ENCODE measurements at regions not wholly inside any gene's neighbourhood (a gene's known extent, or its start where the extent isn't known, plus 50 kb on each side); places are given as distances from the start of the nearest gene placed in this dataset.
"Not testable (repeated sequence)": the region's sequence is repeated elsewhere in the genome, so short reads cannot be mapped to it uniquely, and the experiment has no call there.

GRCh38 chr17:27944546-27945332 is 51.6 kb upstream of the LYRM9 start:
- no peak for TF ChIP-seq CTCF (IDR thresholded peaks at IDR 0.05)
- H3K27me3 ChIP-seq = no peaks in the 10 kb centered on the region
- H3K36me3 ChIP-seq = no peaks in the 10 kb centered on the region
- no peak for DNase-seq (ENCODE audit: low spot score)
- H3K4me3 ChIP-seq = no peak overlapping the region
- H3K4me1 ChIP-seq = no peaks in the 10 kb centered on the region
- H3K9me3 ChIP-seq = no peaks in the 10 kb centered on the region
- H3K27ac ChIP-seq = no peak overlapping the region

GRCh38 chr17:27945333-27945616 is 52.1 kb upstream of the LYRM9 start:
- TF ChIP-seq CTCF (IDR thresholded peaks at IDR 0.05) = no peak
- no peak for DNase-seq (ENCODE audit: low spot score)

GRCh38 chr17:27945953-27946352 is 52.8 kb upstream of the LYRM9 start:
- TF ChIP-seq CTCF (IDR thresholded peaks at IDR 0.05) = no peak
- H3K4me1 ChIP-seq = no peaks in the 10 kb centered on the region
- no peaks in the 10 kb centered on the region for H3K36me3 ChIP-seq
- H3K27me3 ChIP-seq = no peaks in the 10 kb centered on the region
- no peak for DNase-seq (ENCODE audit: low spot score)
- no peak overlapping the region for H3K27ac ChIP-seq
- no peak overlapping the region for H3K4me3 ChIP-seq
- H3K9me3 ChIP-seq = no peaks in the 10 kb centered on the region

More at GRCh38 chr17:27945333-27945616, 52.1 kb upstream of the LYRM9 start:
- no peak overlapping the region for H3K4me3 ChIP-seq
- no peaks in the 10 kb centered on the region for H3K9me3 ChIP-seq
- no peaks in the 10 kb centered on the region for H3K27me3 ChIP-seq
- no peak overlapping the region for H3K27ac ChIP-seq
- no peaks in the 10 kb centered on the region for H3K36me3 ChIP-seq
- H3K4me1 ChIP-seq = no peaks in the 10 kb centered on the region

- H3K36me3 ChIP-seq = no peaks in the 10 kb centered on the region
- H3K4me1 ChIP-seq = no peaks in the 10 kb centered on the region
- no peak overlapping the region for H3K27ac ChIP-seq
- TF ChIP-seq CTCF (IDR thresholded peaks at IDR 0.05) = no peak
- H3K9me3 ChIP-seq = no peaks in the 10 kb centered on the region
- no peak overlapping the region for H3K4me3 ChIP-seq
- DNase-seq (ENCODE audit: low spot score) = no peak
- no peaks in the 10 kb centered on the region for H3K27me3 ChIP-seq
Observed at GRCh38 chr17:27946513-27946912, 53.3 kb upstream of the LYRM9 start.

- DNase-seq (ENCODE audit: low spot score) = no peak
- no peaks in the 10 kb centered on the region for H3K4me1 ChIP-seq
- no peak for TF ChIP-seq CTCF (IDR thresholded peaks at IDR 0.05)
- no peaks in the 10 kb centered on the region for H3K36me3 ChIP-seq
- no peaks in the 10 kb centered on the region for H3K9me3 ChIP-seq
- no peak overlapping the region for H3K27ac ChIP-seq
- H3K27me3 ChIP-seq = no peaks in the 10 kb centered on the region
- no peak overlapping the region for H3K4me3 ChIP-seq
Observed at GRCh38 chr17:27947005-27947406, 53.8 kb upstream of the LYRM9 start.

GRCh38 chr17:27949304-27949703 is 56.1 kb upstream of the LYRM9 start:
- H3K36me3 ChIP-seq = no peaks in the 10 kb centered on the region
- no peak for TF ChIP-seq CTCF (IDR thresholded peaks at IDR 0.05)
- H3K4me1 ChIP-seq = no peaks in the 10 kb centered on the region
- H3K9me3 ChIP-seq = no peaks in the 10 kb centered on the region
- DNase-seq (ENCODE audit: low spot score) = no peak
- no peak overlapping the region for H3K27ac ChIP-seq
- no peak overlapping the region for H3K4me3 ChIP-seq
- H3K27me3 ChIP-seq = no peaks in the 10 kb centered on the region

GRCh38 chr17:27950225-27950624 is 57.1 kb upstream of the LYRM9 start:
- not testable (repeated sequence) for H3K4me3 ChIP-seq; DNase-seq (ENCODE audit: low spot score); H3K27ac ChIP-seq; H3K27me3 ChIP-seq; H3K9me3 ChIP-seq; H3K4me1 ChIP-seq; H3K36me3 ChIP-seq
